NOMO-1 treated with DMSO at 0.1 percent for 48 hours (cell line): ENCODE measurements at regions not wholly inside any gene's neighbourhood (a gene's known extent, or its start where the extent isn't known, plus 50 kb on each side); places are given as distances from the start of the nearest gene placed in this dataset.
"Not testable (repeated sequence)": the region's sequence is repeated elsewhere in the genome, so short reads cannot be mapped to it uniquely, and the experiment has no call there.

Experiments
- DNase-seq: peaks from one replicate; lab custom pipeline; 2025; ENCODE audit not compliant: unreplicated experiment; lab: John Stamatoyannopoulos, UW

DNA sequence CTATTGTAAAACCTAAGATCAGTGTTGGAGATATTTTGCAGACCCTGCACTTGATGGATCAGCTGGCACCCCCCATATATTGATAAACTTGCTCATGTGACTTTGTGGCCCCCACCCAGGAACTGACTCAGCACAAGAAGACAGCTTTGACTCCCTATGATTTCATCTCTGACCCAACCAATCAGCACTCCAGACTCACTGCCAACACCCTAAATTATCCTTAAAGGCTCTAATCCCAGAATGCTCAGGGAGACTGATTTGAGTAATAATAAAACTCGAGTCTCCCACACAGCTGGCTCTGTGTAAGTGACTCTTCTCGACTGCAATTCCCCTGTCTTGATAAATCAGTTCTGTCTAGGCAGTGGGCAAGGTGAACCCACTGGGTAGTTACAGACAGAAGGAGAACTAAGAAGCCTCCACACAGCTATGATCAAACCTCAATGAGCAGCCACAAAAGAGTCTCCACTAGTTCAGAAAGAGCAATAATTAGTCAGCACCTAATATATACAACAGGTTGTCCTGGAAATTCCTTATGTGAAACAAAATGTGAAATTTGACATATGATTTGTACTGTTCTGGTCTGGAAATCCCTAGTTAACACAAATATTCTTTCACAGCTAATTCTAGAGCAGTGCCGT is 52.2 kb downstream of the ACTL7B start:
- DNase-seq, result no peak

- DNase-seq, result no peak
Measured at GRCh38 chr9:108802967-108803366, 52.8 kb downstream of the ACTL7B start.

GRCh38 chr9:108801949-108802348 is 53.8 kb downstream of the ACTL7B start:
- no peak for DNase-seq

DNA sequence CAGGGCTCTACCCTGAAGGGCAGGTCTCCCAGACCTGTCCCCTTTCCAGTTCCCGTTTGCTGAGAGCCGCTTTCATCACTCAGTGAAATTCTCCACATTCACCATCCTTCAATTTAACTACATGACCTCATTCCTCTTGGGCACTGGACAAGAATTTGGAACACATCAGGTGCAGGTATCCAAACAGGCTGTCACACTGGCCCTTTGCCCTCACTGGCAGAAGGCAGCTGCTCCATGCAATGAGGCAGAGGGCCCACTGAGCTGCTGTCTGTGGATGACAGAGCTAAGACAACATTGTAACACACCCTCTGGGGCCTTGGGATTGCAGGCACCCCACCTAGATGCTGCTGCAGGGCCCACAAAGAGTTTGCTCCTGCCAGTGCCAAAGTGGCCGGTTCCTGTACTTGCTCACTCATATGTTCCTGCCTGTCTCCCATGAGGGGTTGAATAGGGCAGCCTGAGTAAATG is 55.1 kb downstream of the ACTL7B start:
- DNase-seq, result no peak

- DNase-seq, result no peak
Measured at GRCh38 chr9:108793573-108793972, 62.2 kb downstream of the ACTL7B start.

DNA sequence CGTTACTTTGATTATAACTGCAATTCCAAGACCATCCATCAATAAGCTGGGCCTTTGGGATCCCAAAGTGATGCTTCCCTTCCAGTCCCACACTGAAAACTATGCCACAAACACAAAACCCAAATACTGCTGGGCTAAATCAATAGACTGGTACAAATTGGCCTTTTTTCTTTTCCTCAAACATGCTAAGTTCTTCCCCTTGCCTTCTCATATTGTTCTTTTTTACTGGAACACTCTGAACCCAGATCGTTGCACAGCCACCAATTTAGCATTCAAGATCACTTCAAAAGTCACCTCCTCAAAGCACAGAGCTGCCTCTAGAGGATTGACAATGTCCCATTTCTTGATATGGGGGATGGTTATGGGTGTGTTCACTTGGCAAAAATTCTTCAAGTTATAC is 66.0 kb downstream of the ACTL7B start:
- no peak for DNase-seq

- no peak for DNase-seq
Measured at GRCh38 chr9:108787690-108788048, 68.1 kb downstream of the ACTL7B start.

DNA sequence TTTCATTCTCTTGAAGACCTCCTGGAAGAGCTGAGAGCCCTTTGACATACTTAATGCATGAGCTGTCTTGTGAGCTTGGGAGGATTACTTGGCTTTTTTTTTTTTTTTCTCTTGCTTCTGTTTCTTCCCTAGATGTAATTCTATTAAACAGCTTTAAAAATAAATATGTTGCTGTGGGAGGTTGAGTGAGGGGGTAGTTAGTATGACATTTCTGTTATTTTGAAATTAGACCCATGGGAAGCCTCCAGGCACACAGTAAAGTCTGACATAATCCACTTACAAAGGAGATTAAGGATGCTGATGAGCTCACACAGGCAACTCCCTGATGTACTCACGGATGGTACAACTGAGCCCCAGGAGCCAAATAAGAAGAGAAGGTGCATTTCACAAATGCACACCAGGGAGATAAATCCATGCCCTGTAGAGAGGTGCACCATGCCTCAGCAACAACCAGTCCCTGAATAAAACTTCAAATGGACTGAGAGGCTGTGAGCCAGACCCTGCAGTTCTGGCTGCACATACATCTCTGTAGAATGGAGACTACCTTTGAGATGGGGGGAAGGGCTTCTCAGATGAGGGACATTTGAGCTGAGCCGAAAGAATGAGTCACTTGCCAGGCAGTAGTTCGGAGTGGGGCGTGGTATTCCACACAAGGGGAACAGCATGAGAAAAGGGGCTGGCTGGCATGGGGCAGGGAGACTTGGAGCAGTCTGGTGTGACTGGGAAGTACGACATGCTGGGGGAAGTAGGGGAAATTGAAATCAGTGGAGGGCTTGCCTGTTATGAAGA is 68.7 kb downstream of the ACTL7B start:
- DNase-seq, result no peak

DNA sequence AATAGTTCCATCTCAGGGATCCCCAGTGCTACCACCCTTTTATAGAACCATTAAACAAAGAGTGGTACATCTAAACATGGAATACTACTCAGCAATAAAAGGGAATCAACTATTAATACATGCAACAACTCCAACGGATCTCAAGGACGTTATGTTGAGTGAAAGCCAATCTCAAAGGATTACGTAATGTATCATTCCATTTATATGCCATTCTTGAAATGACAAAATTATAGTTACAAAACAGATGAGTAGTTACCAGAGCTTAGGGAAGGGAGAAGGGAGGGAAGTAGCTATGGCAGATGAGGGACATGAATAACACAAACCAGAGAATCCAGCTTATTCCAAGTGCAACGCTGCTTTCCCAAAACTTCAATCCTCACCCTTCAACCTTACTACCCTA is 69.5 kb downstream of the ACTL7B start:
- no peak for DNase-seq

DNA sequence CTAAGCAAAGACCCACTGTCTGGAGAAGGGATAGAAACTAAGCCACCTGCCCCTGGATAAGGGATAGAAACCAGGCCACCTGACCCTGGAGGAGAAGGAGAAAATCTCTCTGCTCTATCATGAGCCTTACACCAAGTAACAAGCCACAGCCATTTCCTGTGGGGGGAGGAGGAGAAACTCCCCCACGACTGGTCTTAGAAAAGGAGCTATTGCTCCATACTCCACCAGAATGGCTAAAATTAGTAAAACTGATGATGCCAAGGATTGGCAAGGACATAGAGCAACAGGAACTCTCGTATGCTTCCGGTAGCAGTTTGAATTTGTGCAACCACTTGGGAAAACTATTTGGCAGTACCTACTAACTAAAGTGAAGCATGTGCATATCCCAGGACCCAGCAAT is 70.8 kb downstream of the ACTL7B start:
- peak; percentile 85 for DNase-seq

DNA sequence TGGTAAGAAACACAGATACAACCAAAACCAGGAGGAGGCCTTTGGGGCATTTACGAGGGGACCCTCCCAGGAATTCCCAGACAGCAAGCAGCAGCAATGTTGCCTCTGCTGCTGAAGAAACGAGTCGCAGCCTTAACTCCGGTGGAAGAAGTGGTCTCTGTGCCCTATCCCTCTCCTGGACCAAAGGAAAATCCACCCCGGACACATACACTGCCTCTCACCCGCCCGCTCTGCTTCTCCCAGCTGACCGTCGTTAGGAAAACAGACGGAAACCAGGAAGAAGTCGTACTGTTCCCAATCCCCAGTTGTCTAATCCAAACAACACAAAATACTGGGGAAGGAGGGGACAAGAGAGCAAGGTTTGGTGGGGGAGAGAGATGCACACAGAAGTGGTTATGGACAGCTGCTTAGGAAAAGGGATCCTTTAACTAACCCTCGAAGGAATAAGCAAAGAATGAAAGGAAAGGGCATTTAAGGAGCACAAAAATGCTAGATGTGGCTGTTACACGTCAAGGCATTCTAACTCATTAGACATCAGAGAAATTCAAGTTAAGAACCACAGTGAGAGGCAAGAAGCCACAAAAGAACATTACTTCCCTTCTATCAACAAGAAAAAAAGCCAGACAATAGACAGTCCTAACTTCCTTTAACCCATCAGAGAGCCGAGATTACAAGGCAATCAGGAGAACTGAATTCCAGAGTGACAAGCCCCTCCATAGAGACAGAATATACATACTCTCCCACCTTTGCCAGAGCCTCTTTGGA is 71.9 kb downstream of the ACTL7B start:
- DNase-seq, result peak; percentile 51

DNA sequence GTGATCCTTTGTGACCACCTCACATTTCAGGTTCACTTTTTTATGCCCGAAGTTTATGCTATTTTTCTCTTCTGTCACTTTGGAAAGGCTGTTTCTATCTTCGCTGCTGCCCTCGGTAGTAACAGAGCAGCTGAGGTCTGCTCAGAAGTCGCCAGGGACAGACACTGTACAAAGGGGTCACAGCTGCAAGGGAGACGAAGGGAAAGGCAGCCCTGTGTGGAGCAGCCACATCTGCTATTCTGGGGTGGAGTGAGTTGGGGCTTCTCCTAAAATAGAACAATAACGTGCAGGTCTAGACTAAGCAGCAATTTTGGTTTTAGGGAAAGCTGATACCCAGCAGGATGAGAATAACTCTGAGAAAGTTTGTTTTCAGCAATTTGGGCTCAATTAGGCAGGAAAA is 72.5 kb downstream of the ACTL7B start:
- DNase-seq, result no peak

DNA sequence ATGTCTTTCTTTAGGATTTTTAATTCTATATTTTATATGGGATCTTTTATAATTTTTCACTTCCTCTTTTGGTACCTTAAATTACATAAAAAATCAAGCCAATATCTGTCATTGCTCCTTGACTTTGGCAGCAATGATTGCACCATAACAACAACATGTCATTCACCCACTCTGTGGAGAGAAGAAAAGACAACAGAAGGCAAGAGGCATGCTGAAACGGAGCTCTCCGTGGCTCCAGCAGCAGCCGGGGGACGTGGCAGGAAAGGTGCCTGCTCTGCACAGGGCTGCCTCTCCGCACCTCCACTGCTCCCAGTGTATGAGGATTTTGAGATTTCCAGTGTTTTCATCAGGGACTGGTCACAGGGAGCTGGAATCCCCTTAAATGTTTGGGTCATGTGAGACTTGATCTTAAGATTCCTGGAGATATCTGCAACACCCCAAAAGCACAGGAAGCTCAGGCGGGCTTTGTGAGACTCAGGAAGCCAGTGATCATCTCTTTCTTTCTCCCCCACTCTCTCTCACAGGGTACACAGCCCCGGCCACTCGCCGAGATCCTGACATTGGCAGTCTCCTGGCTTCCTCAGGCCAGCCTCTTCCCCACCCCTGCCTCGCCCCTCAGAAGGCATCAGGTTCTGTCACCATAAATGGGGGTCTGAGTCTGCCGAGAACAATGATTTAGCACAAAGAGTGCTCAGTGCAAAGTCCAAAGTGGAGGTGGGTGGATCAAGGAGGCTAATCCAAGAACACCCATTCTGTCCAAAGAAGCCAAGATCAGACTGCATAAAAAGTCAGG is 74.6 kb downstream of the ACTL7B start:
- peak; percentile 55 for DNase-seq

GRCh38 chr9:108779551-108780325 is 76.0 kb downstream of the ACTL7B start:
- DNase-seq, result no peak

DNA sequence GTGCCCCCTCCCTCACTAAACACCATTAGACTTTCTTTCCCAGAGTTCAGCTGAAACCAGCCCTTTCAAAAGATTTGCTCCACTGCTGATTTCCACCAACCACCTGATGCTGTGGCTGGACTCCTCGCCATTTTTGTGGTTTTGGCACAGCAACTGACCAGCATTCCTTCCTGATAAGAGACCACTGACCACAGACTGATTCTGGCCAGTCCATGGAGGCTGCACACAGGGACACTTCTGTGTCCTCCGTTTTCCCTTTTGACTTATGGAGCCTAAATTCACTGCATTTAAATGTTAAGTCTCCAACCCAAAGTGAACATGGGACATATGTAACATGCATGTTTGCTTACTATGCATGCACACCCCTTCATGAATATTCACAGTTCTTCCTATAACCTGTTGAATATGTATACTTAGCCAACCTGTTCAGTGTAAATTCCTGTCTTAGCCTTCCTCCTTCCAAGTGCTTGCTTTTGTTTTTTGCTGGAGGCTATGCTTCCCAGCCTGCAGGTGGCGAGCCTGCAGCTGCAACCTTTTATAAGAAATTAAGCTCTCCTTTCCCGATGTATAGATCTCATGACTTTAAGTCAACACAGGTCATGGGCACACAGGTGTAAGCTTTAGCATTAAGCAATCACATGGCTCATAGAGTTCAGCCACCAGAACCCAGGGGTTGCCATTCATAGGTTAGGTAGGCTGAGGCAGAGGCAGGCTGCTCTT is 78.7 kb downstream of the ACTL7B start:
- DNase-seq, result no peak

GRCh38 chr9:108775901-108776306 is 79.9 kb downstream of the ACTL7B start:
- DNase-seq, result no peak

DNA sequence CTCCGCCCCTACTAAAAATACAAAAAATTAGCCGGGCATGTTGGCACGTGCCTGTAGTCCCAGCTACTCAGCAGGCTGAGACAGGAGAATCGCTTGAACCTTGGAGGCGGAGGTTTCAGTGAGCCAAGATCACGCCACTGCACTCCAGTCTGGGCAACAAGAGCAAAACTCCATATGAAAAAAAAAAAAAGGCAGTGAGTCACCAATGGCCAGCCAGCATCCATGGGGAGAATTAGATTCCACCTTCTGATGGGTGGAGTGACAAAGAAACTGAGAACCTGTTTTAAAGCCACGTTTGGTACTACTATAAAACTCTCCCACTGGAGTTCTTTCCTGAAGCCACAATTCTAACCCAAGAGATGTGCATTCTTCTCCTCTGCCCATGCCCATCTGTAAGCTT is 81.7 kb downstream of the ACTL7B start:
- not testable (repeated sequence) for DNase-seq

DNA sequence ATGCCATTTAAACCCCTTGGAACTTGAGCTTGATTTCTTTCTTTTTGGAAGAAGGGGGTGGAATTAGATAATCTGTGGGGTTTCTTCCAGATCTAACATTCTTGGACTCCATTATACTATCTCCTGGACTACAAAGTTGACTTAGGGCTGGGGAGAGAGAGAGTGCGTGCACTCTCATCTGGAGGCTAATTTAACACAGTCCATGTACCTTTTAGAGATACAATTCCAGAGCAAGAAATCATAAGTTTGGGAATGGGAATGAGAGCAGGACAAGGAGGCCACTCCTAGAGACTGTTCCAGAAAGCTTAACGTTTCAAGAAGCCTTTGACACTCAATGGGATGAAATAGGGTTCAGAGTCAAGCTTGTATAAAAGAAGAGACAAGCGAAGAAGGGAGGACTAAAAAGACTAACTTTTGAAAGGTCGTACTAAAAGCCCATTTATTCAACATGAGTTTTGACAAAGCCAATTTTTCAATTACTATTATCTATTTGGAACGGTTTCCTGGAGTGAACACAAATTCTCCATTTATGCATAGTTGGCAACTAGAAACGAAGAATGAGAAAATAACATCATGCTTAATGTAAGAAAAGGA is 83.4 kb downstream of the ACTL7B start:
- DNase-seq, result no peak

GRCh38 chr9:108768744-108769143 is 87.0 kb downstream of the ACTL7B start:
- no peak for DNase-seq
